ENCODE measurements at regions not wholly inside any gene's neighbourhood (a gene's known extent, or its start where the extent isn't known, plus 50 kb on each side); places are given as distances from the start of the nearest gene placed in this dataset.

- POLR2A ChIA-PET = no interaction called here
- DNase-seq (ENCODE audit: low read depth) = no peak
- Histone ChIP-seq H3K4me3 (ENCODE audit: low read depth, low read length) (no peak overlapping the region), H3K36me3 (ENCODE audit: control insufficient read depth, insufficient read depth, low read length) (no peaks in the 10 kb centered on the region), H3K27me3 (ENCODE audit: control insufficient read depth, insufficient read depth, low read length) (no peaks in the 10 kb centered on the region)
- CTCF ChIA-PET = no interaction called here
- no peak for TF ChIP-seq CTCF (IDR thresholded peaks at IDR 0.05; ENCODE audit: insufficient read depth, low read depth, low read length)
Measured at GRCh38 chr4:163758032-163758431, 263.5 kb downstream of the TMA16 start.

- TF ChIP-seq CTCF (IDR thresholded peaks at IDR 0.05; ENCODE audit: insufficient read depth, low read depth, low read length) = no peak
- POLR2A ChIA-PET = no interaction called here
- no peaks in the 10 kb centered on the region for H3K36me3 ChIP-seq (ENCODE audit: control insufficient read depth, insufficient read depth, low read length)
- no peak overlapping the region for H3K4me3 ChIP-seq (ENCODE audit: low read depth, low read length)
- no peaks in the 10 kb centered on the region for H3K27me3 ChIP-seq (ENCODE audit: control insufficient read depth, insufficient read depth, low read length)
- no peak for DNase-seq (ENCODE audit: low read depth)
- CTCF ChIA-PET = no interaction called here
Measured at GRCh38 chr4:163762741-163763140, 268.3 kb downstream of the TMA16 start.

- TF ChIP-seq CTCF (IDR thresholded peaks at IDR 0.05; ENCODE audit: insufficient read depth, low read depth, low read length) = no peak
- ChIA-PET POLR2A (no interaction called here), CTCF (no interaction called here)
- Histone ChIP-seq H3K4me3 (ENCODE audit: low read depth, low read length) (no peak overlapping the region), H3K36me3 (ENCODE audit: control insufficient read depth, insufficient read depth, low read length) (no peaks in the 10 kb centered on the region), H3K27me3 (ENCODE audit: control insufficient read depth, insufficient read depth, low read length) (no peaks in the 10 kb centered on the region)
- DNase-seq (ENCODE audit: low read depth) = no peak
Measured at GRCh38 chr4:163764569-163764968, 270.1 kb downstream of the TMA16 start.

- DNase-seq (ENCODE audit: low read depth) = no peak
- ChIA-PET POLR2A (no interaction called here), CTCF (no interaction called here)
- Histone ChIP-seq H3K4me3 (ENCODE audit: low read depth, low read length) (no peak overlapping the region), H3K36me3 (ENCODE audit: control insufficient read depth, insufficient read depth, low read length) (no peaks in the 10 kb centered on the region), H3K27me3 (ENCODE audit: control insufficient read depth, insufficient read depth, low read length) (no peaks in the 10 kb centered on the region)
- TF ChIP-seq CTCF (IDR thresholded peaks at IDR 0.05; ENCODE audit: insufficient read depth, low read depth, low read length) = no peak
Measured at GRCh38 chr4:163768014-163768413, 273.5 kb downstream of the TMA16 start.

GRCh38 chr4:163772238-163772637 lies 277.7 kb downstream of the TMA16 start:
- ChIA-PET POLR2A (no interaction called here), CTCF (interaction anchor here (0.6 kb wide), 1 partner anchor 217 kb away, joined by 3 read pairs; no protein-coding TSS in a partner anchor)
- TF ChIP-seq CTCF (IDR thresholded peaks at IDR 0.05; ENCODE audit: insufficient read depth, low read depth, low read length) = no peak
- H3K27me3 ChIP-seq (ENCODE audit: control insufficient read depth, insufficient read depth, low read length) = no peaks in the 10 kb centered on the region; the same call in 1 of the 2 replicates
- no peak overlapping the region for H3K4me3 ChIP-seq (ENCODE audit: low read depth, low read length)
- no peak for DNase-seq (ENCODE audit: low read depth)
- no peaks in the 10 kb centered on the region for H3K36me3 ChIP-seq (ENCODE audit: control insufficient read depth, insufficient read depth, low read length)

All from BJ (cell line).